ENCODE measurements at regions not wholly inside any gene's neighbourhood (a gene's known extent, or its start where the extent isn't known, plus 50 kb on each side); places are given as distances from the start of the nearest gene placed in this dataset.
"Not testable (repeated sequence)": the region's sequence is repeated elsewhere in the genome, so short reads cannot be mapped to it uniquely, and the experiment has no call there.

DNA sequence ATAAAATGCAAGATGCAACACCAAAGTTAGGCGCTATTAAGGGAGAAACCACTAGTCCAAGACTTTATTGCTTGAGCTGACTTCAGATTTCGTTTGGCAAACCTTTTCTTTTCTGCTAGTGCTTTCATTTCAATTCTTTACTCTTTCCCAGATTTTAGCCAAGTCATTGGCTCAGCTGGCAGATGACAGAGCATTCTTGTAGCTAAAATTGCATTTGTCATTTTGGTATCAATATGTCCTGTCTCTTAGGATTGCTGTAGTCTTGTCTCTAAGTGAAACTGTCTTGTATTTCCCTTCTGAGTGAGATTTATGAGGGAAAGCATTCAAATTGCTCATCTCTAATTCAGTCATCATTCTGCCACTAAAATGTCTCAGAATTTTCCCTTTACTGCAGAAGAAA, 335.1 kb downstream of the METTL4 start:
- DNase-seq (ENCODE audit: low read depth) = no peak

DNA sequence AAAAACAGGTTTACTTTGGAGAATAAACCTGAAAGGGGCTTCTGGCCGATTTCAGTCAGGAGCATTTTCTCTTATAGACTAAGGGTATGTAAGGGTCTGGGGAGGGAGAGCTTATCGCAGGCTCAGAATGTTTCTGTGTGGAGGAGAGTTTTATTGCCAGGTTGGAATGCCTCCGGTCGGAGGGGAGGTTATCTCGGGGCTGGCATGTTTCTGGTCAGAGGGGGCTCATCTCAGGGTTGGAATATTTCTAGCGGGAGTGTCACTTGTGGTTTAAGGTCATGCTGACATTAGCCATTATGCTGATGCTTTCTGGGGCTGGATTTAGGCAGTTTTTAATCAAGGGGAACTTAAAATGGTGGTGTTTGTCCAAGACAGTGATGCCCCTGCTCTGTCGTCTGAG, 333.6 kb downstream of the METTL4 start:
- no peak for DNase-seq (ENCODE audit: low read depth)

- no peak for DNase-seq (ENCODE audit: low read depth)
Observed at GRCh38 chr18:2240311-2240705, 331.0 kb downstream of the METTL4 start.

- DNase-seq (ENCODE audit: low read depth) = no peak
Observed at GRCh38 chr18:2244641-2245040, 326.7 kb downstream of the METTL4 start.

DNA sequence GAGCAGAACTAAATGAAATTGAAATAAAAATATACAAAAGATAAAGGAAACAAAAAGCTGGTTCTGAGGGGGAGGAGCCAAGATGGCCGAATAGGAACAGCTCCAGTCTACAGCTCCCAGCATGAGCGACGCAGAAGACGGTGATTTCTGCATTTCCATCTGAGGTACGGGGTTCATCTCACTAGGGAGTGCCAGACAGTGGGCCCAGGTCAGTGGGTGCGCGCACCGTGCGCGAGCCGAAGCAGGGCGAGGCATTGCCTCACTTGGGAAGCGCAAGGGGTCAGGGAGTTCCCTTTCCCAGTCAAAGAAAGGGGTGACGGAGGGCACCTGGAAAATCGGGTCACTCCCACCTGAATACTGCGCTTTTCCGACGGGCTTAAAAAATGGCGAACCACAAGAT, 324.2 kb downstream of the METTL4 start:
- DNase-seq (ENCODE audit: low read depth) = not testable (repeated sequence)

DNA sequence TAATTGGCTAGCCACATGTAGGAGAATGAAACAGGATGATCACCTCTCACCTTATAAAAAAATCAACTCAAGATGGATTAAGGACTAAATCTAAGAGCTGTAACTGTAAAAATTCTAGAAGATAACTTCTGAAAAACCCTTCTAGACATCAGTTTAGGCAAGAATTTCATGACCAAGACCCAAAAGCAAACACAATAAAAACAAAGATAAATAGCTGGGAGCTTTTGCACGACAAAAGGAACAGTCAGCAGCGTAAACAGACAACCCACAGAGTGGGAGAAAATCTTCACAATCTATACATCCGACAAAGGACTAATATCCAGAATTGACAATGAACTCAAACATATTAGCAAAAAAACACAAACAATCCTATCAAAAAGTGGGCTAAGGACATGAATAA, 316.3 kb downstream of the METTL4 start:
- no peak for DNase-seq (ENCODE audit: low read depth)

GRCh38 chr18:2256577-2256976, 314.7 kb downstream of the METTL4 start:
- no peak for DNase-seq (ENCODE audit: low read depth)

GRCh38 chr18:2258954-2259353, 312.4 kb downstream of the METTL4 start:
- no peak for DNase-seq (ENCODE audit: low read depth)

GRCh38 chr18:2263303-2263890, 307.9 kb downstream of the METTL4 start:
- DNase-seq (ENCODE audit: low read depth) = no peak

DNA sequence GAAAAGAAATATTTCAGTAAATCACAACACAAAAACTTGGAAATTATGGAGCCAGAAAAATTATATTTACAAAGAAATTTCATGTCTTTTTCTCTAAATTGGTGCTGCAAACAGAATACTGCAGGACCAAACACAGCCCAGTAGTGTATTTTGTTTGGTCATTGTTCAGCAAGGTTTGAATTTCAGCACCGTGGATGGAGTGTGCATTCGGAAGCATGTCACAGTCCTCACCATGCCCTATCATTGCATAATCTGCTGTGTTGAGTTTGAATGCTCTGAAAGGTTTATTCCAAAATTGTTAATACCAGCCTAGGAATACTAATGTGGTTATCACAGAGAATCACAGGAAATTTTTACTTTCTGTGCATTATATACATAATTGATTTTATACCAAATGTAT, 296.7 kb downstream of the METTL4 start:
- DNase-seq (ENCODE audit: low read depth) = no peak

GRCh38 chr18:2281086-2281485, 290.2 kb downstream of the METTL4 start:
- DNase-seq (ENCODE audit: low read depth) = no peak

DNA sequence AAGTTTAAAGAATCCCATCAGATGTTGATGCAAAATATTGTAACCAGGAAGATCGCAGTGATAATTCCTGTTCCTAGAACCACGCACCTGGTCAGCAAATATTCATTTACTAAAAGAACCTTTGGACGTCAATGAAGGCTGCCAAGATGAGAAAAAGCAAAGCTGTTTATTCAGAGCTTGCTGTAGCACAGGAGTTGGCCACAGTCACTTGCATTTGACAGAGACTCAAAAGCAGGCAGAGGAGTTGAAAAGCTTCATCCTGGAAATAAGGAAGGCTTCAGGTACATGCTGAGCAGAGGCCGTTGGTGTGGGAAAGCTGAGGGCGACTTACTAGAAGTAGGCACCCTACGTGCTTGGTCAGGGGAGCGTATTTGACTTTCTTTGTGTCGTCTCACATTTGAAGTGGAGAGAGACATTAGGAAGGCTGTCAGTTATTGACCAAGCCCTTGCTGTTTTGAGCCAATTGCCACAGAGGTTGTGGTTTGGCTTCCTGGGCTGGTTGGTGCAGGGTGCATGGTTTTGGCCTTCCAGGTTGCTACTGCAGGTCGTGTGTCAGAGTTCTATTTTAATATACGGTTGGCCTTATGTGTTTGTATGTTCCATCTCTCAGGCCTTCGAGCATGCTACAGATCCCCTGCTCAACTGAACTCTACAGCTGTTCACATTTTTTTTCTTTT, 289.6 kb downstream of the METTL4 start:
- DNase-seq (ENCODE audit: low read depth) = no peak

DNA sequence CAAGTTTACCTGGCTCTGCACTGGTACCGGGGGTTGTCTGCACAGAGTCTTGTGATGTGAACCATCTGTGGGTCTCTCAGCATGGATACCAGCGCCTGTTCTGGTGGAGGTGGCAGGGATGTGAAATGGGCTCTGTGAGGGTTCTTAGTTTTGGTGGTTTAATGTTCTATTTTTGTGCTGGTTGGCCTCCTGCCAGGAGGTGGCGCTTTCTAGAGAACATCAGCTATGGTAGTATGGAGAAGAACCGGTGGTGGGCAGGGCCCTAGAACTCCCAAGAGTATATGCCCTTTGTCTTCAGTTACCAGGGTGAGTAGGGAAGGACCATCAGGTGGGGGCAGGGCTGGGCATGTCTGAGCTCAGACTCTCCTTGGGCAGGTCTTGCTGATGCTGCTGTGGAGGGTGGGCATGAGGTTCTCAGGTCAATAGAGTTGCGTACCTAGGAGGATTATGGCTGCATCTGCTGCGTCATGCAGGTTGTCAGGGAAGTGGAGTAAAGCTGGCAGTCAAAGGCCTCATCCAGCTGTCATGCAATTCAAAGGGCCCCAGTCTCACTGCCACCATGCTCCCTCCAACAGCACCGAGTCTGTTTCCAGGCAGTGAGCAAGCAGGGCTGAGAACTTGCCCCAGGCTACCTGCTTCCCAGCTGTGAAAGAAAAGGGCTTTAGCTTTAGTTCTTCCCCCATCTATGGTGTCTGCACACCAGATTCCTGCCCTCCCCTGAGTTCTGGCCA, 278.0 kb downstream of the METTL4 start:
- no peak for DNase-seq (ENCODE audit: low read depth)

GRCh38 chr18:2301316-2301715, 270.0 kb downstream of the METTL4 start:
- DNase-seq (ENCODE audit: low read depth) = no peak

- DNase-seq (ENCODE audit: low read depth) = no peak
Observed at GRCh38 chr18:2302012-2302411, 269.3 kb downstream of the METTL4 start.

GRCh38 chr18:2302628-2303516, 268.4 kb downstream of the METTL4 start:
- no peak for DNase-seq (ENCODE audit: low read depth)

DNA sequence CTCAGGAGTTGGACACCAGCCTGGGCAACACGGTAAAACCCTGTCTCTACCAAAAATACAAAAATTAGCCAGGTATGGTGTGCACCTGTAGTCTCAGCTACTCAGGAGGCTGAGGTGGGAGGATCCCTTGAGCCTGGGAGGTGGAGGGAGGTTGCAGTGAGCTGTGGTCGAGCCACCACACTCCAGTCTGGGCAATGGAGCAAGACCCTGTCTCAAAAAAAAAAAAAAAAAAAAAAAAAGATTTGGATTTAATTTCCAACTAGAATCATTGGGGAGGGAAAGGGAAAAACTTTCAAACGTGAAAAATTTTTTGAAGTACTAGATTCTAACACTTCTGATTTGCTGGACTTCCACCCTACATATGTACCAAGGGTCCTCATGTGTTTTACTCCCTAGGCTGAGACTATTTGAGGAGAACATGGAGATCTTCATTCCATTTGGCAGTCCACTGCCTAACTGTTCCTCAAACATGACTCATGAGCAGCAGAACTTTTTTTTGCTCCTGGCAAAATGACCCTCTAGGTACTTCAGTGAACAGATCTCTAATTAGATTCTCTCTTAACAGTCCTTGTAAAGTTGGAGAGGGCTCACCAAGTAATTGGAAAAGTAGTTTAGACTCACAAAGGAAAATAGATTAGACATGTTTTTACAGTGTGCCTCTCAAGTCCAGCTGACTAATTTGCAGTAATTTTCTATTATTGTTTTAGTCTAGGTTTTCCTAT, 267.6 kb downstream of the METTL4 start:
- DNase-seq (ENCODE audit: low read depth) = no peak

- DNase-seq (ENCODE audit: low read depth) = no peak
Observed at GRCh38 chr18:2304378-2305175, 266.7 kb downstream of the METTL4 start.

DNA sequence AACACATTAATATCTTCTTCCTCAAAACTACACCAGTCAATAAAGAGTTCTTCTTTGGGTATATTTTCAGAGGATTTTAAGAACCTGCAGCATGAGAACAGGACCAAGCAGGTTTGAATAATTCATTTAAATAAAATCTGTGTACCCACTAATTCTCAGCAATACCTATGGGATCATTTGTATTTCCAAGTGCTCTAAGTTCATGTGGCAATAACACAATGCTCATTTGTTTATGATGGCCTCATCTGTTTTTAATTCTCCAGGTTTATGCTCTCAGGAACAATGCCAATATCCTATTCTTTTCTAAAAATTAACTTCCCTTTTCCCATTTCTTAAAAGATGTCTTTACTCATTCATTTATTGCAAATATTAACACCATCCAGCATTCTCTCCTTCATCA, 264.7 kb downstream of the METTL4 start:
- no peak for DNase-seq (ENCODE audit: low read depth)

- DNase-seq (ENCODE audit: low read depth) = no peak
Observed at GRCh38 chr18:2310886-2311285, 260.4 kb downstream of the METTL4 start.

DNA sequence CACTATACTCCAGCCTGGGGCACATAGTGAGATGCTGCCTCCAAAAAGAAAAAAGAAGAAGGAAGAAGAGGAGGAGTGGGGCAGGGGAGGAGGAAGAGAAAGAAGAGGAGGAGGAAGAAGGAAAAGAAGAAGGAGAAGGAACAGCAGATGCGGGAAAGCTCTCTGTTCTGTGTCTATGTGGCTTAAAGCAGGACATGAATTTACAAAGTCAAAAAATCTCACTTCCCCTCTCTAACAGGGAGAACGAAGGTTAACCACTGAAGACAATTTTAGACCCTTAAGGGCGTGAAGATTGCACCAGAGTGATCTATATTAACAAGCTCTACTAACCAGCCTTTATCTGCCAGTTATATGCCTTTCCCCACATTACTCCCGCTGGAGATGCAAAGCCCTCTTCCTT, 258.9 kb downstream of the METTL4 start:
- DNase-seq (ENCODE audit: low read depth) = no peak
